ENCODE measurements at regions not wholly inside any gene's neighbourhood (a gene's known extent, or its start where the extent isn't known, plus 50 kb on each side); places are given as distances from the start of the nearest gene placed in this dataset.

GRCh38 chr10:21015851-21016250 lies 118.7 kb upstream of the NEBL start:
- no peak for TF ChIP-seq POLR2A (IDR thresholded peaks at IDR 0.05; ENCODE audit: low read depth, low read length)
- no peak for TF ChIP-seq PAX5 (IDR thresholded peaks at IDR 0.05; ENCODE audit: insufficient read depth, low read length, severe bottlenecking)
- TF ChIP-seq SPI1 (IDR thresholded peaks at IDR 0.05; ENCODE audit: low read depth, low read length) = no peak
- TF ChIP-seq TAF1 (IDR thresholded peaks at IDR 0.05; ENCODE audit: low read depth, low read length) = no peak
- TF ChIP-seq POLR2AphosphoS5 (IDR thresholded peaks at IDR 0.05; ENCODE audit: low read depth, low read length) = no peak
- no peak for TF ChIP-seq POU2F2 (IDR thresholded peaks at IDR 0.05; ENCODE audit: low read depth, low read length)

All from GM12891 (cell line).